HepG2 (cell line): ENCODE measurements at regions not wholly inside any gene's neighbourhood (a gene's known extent, or its start where the extent isn't known, plus 50 kb on each side); places are given as distances from the start of the nearest gene placed in this dataset.
"Not testable (repeated sequence)": the region's sequence is repeated elsewhere in the genome, so short reads cannot be mapped to it uniquely, and the experiment has no call there.

Source experiments
- ATAC-seq: fragments of 200-7000 bp; cut with Tn5 transposase; 3 replicates; pipeline ENCODE4 v1.9.1; 2020; ENCODE audit warnings: mild to moderate bottlenecking, moderate library complexity
- BruUV-seq: library from RNA; stranded (reverse); fragments of 400-500 nt; replicated peaks from 2 replicates; lab custom pipeline; 2021; lab: Mats Ljungman, UMichigan
- CTCF ChIA-PET: fragments of 300-600 bp; formaldehyde crosslinking; extraction: SDS; loops from one replicate; lab custom pipeline; 2021; ENCODE audit warnings: low total read pairs, inconsistent platforms, low intra/inter-chr PET ratio; lab: Yijun Ruan, JAX
- POLR2A ChIA-PET: fragments of 350-600 bp; sonication (Branson Sonifier 250); formaldehyde crosslinking; loops from one replicate; lab custom pipeline; 2020; ENCODE audit warnings: antibody characterized with exemption, inconsistent platforms; lab: Yijun Ruan, JAX
- DNase-seq: peaks from one replicate; pipeline ENCODE4 v3.0.0-alpha.2; 2015; ENCODE audit warnings: low spot score
- FAIRE-seq: peaks from 3 replicates; lab custom pipeline; 2011; peaks lifted over from hg19 to GRCh38; lab: Jason Lieb, UNC
- H2AFZ ChIP-seq: one replicate; pipeline ENCODE4 v1.6.1; 2011; ENCODE audit warnings: low read length, inconsistent platforms
- H3K27ac ChIP-seq: fragments of 300-600 bp; 3 replicates; pipeline ENCODE4 v1.8.0; 2011; ENCODE audit warnings: mixed run types, mild to moderate bottlenecking, mixed read lengths, low read length, inconsistent platforms; ENCODE audit not compliant: insufficient read depth; ENCODE audit errors: extremely low read length
- H3K27me3 ChIP-seq, 2 experiments: fragments of 200-600 bp in 1 of 2; 2 replicates in 1 of 2; 3 replicates in 1 of 2; pipeline versions ENCODE4 v1.6.0 to v1.8.0; 2011; ENCODE audit warnings: low read length in 2 of 2, mild to moderate bottlenecking in 2 of 2, moderate library complexity in 2 of 2, inconsistent platforms in 1 of 2; ENCODE audit not compliant: insufficient read depth in 2 of 2, control insufficient read depth in 1 of 2
- H3K36me3 ChIP-seq, 2 experiments: fragments of 200-600 bp in 1 of 2; replicated peaks in 1 of 2; 2 replicates in 1 of 2; 3 replicates in 1 of 2; pipeline versions ENCODE4 v1.5.1 to v1.8.0; 2011; ENCODE audit warnings: low read length in 2 of 2, inconsistent platforms in 1 of 2; ENCODE audit not compliant: insufficient read depth in 2 of 2, control insufficient read depth in 1 of 2
- H3K4me1 ChIP-seq: 2 replicates; pipeline ENCODE4 v1.5.1; 2012; ENCODE audit warnings: low read length, inconsistent platforms; ENCODE audit not compliant: insufficient read depth
- H3K4me2 ChIP-seq: 2 replicates; pipeline ENCODE4 v1.6.0; 2011; ENCODE audit warnings: low read depth, low read length, inconsistent platforms
- H3K4me3 ChIP-seq, 3 experiments: fragments of 200-600 bp in 1 of 3; sonication (generic), shearing (Covaris generic) in 1 of 3; replicated peaks in 1 of 3; 2 replicates each; pipeline ENCODE4 v1.5.1; 2011 to 2016; ENCODE audit warnings: low read length in 3 of 3, inconsistent platforms in 2 of 3, low read depth in 2 of 3, mild to moderate bottlenecking in 2 of 3, control low read depth in 1 of 3, mixed read lengths in 1 of 3; ENCODE audit not compliant: insufficient read depth in 1 of 3
- H3K79me2 ChIP-seq: one replicate; pipeline ENCODE4 v1.6.1; 2011; ENCODE audit warnings: low read length, inconsistent platforms; ENCODE audit not compliant: insufficient read depth
- H3K9ac ChIP-seq: 2 replicates; pipeline ENCODE4 v1.6.0; 2011; ENCODE audit warnings: mild to moderate bottlenecking, low read depth, low read length, inconsistent platforms; ENCODE audit not compliant: insufficient read depth
- H3K9me3 ChIP-seq: 2 replicates; pipeline ENCODE4 v1.5.1; 2012; ENCODE audit warnings: mild to moderate bottlenecking, low read length
- H4K20me1 ChIP-seq: 2 replicates; pipeline ENCODE4 v1.6.0; 2011; ENCODE audit warnings: inconsistent platforms, mild to moderate bottlenecking, low read length, moderate library complexity; ENCODE audit not compliant: insufficient read depth
- ESRRA ChIP-seq: sonication (generic); formaldehyde crosslinking; IDR thresholded peaks from 2 replicates; pipeline ENCODE4 v1.5.1; 2020; ENCODE audit warnings: mild to moderate bottlenecking, low read depth, missing genetic modification reagents
- GPBP1L1 ChIP-seq: sonication (generic); formaldehyde crosslinking; IDR thresholded peaks from 2 replicates; pipeline ENCODE4 v1.5.0; 2020; ENCODE audit warnings: mild to moderate bottlenecking, missing genetic modification reagents
- MIER2 ChIP-seq: IDR thresholded peaks from 2 replicates; pipeline ENCODE4 v1.6.1; 2016; ENCODE audit warnings: missing biosample characterization, missing genetic modification reagents
- NR2F2 ChIP-seq: IDR thresholded peaks from 2 replicates; pipeline ENCODE4 v1.6.1; 2012; ENCODE audit warnings: low read depth, inconsistent platforms, borderline replicate concordance
- NR2F6 ChIP-seq, 2 experiments: IDR thresholded peaks; 2 replicates each; pipeline ENCODE4 v1.6.1; 2016; ENCODE audit warnings: antibody characterized with exemption in 1 of 2, mild to moderate bottlenecking in 1 of 2
- TBX3 ChIP-seq: fragments of 450-650 bp; IDR thresholded peaks from 2 replicates; pipeline ENCODE4 v1.6.1; 2017; ENCODE audit warnings: antibody characterized with exemption, mild to moderate bottlenecking, inconsistent platforms, borderline replicate concordance
- ZNF124 ChIP-seq: sonication (generic); formaldehyde crosslinking; IDR thresholded peaks from 2 replicates; pipeline ENCODE4 v1.4.0; 2020; ENCODE audit warnings: missing genetic modification reagents
- ZSCAN31 ChIP-seq: sonication (generic); formaldehyde crosslinking; IDR thresholded peaks from 2 replicates; pipeline ENCODE4 v1.5.0; 2020; ENCODE audit warnings: low read depth, mild to moderate bottlenecking, missing genetic modification reagents
- WGBS: methylation state at CpG from one replicate; pipeline ENCODE4 v1.1.6; 2017; ENCODE audit warnings: low lambda C conversion rate; 5-methylcytosine and 5-hydroxymethylcytosine counted together
- in situ Hi-C: cut with HindIII; loops from 2 replicates; pipeline ENCODE4 v1.10.0; 2017; ENCODE audit warnings: low pct_unique_long_range_greater_than_20kb; ENCODE audit not compliant: extremely low pct_ligation_motif_present
- intact Hi-C: fragments of 100-400 bp; cut with micrococcal nuclease; formaldehyde crosslinking; loops from one replicate; pipeline ENCODE4 v1.10.0; 2022; ENCODE audit not compliant: unreplicated experiment
- TF ChIP-seq, protein P1 (sequence below): sonication (generic); formaldehyde crosslinking; IDR thresholded peaks from 2 replicates; pipeline ENCODE4 v1.5.0; 2020; ENCODE audit warnings: missing genetic modification reagents, mild to moderate bottlenecking, borderline replicate concordance

- TF ChIP-seq ZSCAN31 (CRISPR knock-in tag) (no peak), GPBP1L1 (CRISPR knock-in tag) (no peak), ESRRA (CRISPR knock-in tag) (no peak)
These were observed 325.4 kb upstream of the PHF14 start (continued) for GRCh38 chr7:10648289-10648688.

GRCh38 chr7:10649120-10649519, 324.6 kb upstream of the PHF14 start:
- DNase-seq, H3K4me2 ChIP-seq, intact Hi-C loops, H3K9me3 ChIP-seq, H3K36me3 ChIP-seq, BruUV-seq, ATAC-seq, FAIRE-seq, H2AFZ ChIP-seq, H3K9ac ChIP-seq, CTCF ChIA-PET, in situ Hi-C loops, H3K27me3 ChIP-seq, H3K4me1 ChIP-seq, H3K4me3 ChIP-seq, POLR2A ChIA-PET, H4K20me1 ChIP-seq, H3K27ac ChIP-seq, H3K79me2 ChIP-seq: not testable (repeated sequence)
- 25% methylated on average over 6 of the region's 7 CpGs for WGBS

GRCh38 chr7:10655031-10655430, 318.6 kb upstream of the PHF14 start:
- Histone ChIP-seq H2AFZ (no peak overlapping the region), H3K79me2 (no peaks in the 10 kb centered on the region), H3K4me1 (peaks cover 7% of the 10 kb centered on the region; the same call in 1 of the 2 replicates), H3K27me3 (no peaks in the 10 kb centered on the region), H4K20me1 (no peaks in the 10 kb centered on the region), H3K9ac (no peak overlapping the region), H3K4me2 (no peak overlapping the region), H3K4me3 (no peak overlapping the region), H3K9me3 (no peaks in the 10 kb centered on the region), H3K36me3 (no peaks in the 10 kb centered on the region), H3K27ac (no peak overlapping the region)
- peak; percentile 53; the same call in 2 of the 3 replicates for ATAC-seq
- no peak for FAIRE-seq
- 3% methylated on average over 1 of the region's 1 CpG for WGBS
- POLR2A ChIA-PET: no interaction called here
- CTCF ChIA-PET: no interaction called here
- DNase-seq: no peak
- intact Hi-C loops: no loop called here
- in situ Hi-C loops: no loop called here
- no TSS peak for BruUV-seq
- TF ChIP-seq MIER2 (no peak), NR2F6 (IDR thresholded peaks at IDR 0.05) (peak; percentile 88), NR2F6 (CRISPR knock-in tag; IDR thresholded peaks at IDR 0.05) (peak; percentile 47; the same call in 1 of the 2 replicates), NR2F2 (peak; percentile 88), TBX3 (peak; percentile 84; the same call in 1 of the 2 replicates), ZNF124 (no peak)
- TF ChIP-seq, protein P1, sequence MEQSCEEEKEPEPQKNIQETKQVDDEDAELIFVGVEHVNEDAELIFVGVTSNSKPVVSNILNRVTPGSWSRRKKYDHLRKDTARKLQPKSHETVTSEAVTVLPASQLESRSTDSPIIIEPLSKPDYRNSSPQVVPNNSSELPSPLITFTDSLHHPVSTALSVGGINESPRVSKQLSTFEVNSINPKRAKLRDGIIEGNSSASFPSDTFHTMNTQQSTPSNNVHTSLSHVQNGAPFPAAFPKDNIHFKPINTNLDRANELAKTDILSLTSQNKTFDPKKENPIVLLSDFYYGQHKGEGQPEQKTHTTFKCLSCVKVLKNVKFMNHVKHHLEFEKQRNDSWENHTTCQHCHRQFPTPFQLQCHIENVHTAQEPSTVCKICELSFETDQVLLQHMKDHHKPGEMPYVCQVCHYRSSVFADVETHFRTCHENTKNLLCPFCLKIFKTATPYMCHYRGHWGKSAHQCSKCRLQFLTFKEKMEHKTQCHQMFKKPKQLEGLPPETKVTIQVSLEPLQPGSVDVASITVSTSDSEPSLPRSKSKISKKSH (CRISPR knock-in tag): no peak
